Vagina (tissue), 2 donors: ENCODE measurements at regions not wholly inside any gene's neighbourhood (a gene's known extent, or its start where the extent isn't known, plus 50 kb on each side); places are given as distances from the start of the nearest gene placed in this dataset.

Experiments
- CTCF ChIP-seq, 3 experiments: fragments of 450-650 bp in 2 of 3; fragments of 200-600 bp in 1 of 3; sonication (generic) in 1 of 3; IDR thresholded peaks; one replicate each; pipeline ENCODE4 v1.5.1; 2017 to 2019; ENCODE audit warnings: antibody characterized with exemption in 3 of 3, mild to moderate bottlenecking in 2 of 3, moderate library complexity in 2 of 3
- POLR2A ChIP-seq, 2 donors: fragments of 450-650 bp; IDR thresholded peaks; one replicate each; pipeline ENCODE4 v1.6.1; 2017; ENCODE audit warnings: antibody characterized with exemption in 2 of 2, mild to moderate bottlenecking in 2 of 2, moderate library complexity in 2 of 2

DNA sequence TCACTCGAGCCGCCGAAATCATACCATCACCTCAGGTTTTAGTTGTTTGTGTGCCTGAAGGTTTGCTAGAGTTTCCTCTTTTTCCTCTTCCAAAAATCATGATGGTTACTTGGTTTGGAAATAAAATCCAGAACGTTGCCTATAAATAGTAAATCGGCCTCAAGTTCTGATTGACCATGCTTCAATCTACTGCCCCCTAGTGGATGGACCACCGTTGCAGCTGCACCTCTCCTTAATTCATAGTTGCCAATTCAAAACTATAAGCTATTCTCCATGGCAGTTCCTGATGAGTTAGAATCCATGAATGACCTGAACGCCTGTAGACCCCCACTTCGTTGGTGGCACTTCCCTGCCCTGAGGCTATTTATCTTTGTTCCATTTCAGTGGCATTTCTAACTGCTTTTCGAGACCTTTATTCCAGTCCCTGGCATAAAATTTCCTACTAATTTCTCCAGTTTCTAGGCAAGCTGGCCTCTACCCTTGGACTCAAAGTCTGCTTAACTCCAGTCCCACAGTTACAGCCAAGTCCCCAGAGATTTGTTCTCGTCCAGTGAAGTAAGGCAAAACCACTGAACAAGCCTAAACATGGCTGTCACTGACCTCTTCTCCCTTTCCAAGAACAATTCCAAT, 422.6 kb downstream of the EFNA5 start:
- TF ChIP-seq CTCF (IDR thresholded peaks at IDR 0.05) (peak in 1 of 3 experiments; percentile 36), POLR2A (IDR thresholded peaks at IDR 0.05) (no peak)
